Thyroid gland (tissue), 4 donors: ENCODE measurements at regions not wholly inside any gene's neighbourhood (a gene's known extent, or its start where the extent isn't known, plus 50 kb on each side); places are given as distances from the start of the nearest gene placed in this dataset.

ENCODE experiments used
- POLR2A ChIP-seq, 2 donors: fragments of 450-650 bp; IDR thresholded peaks; one replicate each; pipeline ENCODE4 v1.6.1; 2017; ENCODE audit warnings: antibody characterized with exemption in 2 of 2, mild to moderate bottlenecking in 2 of 2, moderate library complexity in 1 of 2
- TF ChIP-seq, protein P1 (sequence below), 6 experiments: fragments of 200-600 bp in 3 of 6; fragments of 450-650 bp in 3 of 6; sonication (generic) in 3 of 6; IDR thresholded peaks; one replicate each; pipeline ENCODE4 v1.5.1; 2016 to 2019; ENCODE audit warnings: antibody characterized with exemption in 6 of 6, mild to moderate bottlenecking in 2 of 6, inconsistent platforms in 1 of 6, moderate library complexity in 1 of 6

DNA sequence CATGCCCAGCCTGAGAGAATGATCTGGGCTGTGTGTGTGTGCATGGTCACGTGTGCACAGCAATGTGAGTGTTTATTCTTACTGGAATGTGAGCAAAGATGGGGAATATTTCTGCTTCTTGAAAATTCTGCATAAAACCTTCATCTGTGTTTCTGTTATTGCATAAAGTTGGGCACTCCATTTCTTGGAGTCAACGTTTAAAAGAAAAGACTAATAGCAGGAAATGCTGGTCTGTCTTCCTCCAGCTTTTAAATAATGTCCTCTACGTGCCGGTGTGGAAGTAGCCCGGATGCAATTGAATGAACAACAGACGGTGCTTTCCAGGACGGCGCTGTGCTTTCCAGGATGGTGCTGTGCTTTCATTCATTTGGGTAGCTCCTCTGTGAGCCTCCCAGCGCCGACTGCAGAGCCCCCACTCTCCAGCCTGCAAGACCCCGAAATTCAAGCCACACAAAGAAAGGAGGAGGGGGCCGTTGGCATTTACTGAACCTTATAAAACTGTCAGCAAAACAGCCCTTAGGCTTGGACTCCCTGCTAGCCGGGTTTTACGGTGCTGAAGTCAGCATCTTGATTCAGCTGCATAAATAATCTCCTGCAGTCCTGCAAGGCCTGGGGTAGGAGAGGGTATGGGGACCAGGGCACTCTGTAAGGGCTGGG is 158.2 kb upstream of the PRKCQ start:
- TF ChIP-seq, protein P1, sequence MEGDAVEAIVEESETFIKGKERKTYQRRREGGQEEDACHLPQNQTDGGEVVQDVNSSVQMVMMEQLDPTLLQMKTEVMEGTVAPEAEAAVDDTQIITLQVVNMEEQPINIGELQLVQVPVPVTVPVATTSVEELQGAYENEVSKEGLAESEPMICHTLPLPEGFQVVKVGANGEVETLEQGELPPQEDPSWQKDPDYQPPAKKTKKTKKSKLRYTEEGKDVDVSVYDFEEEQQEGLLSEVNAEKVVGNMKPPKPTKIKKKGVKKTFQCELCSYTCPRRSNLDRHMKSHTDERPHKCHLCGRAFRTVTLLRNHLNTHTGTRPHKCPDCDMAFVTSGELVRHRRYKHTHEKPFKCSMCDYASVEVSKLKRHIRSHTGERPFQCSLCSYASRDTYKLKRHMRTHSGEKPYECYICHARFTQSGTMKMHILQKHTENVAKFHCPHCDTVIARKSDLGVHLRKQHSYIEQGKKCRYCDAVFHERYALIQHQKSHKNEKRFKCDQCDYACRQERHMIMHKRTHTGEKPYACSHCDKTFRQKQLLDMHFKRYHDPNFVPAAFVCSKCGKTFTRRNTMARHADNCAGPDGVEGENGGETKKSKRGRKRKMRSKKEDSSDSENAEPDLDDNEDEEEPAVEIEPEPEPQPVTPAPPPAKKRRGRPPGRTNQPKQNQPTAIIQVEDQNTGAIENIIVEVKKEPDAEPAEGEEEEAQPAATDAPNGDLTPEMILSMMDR (IDR thresholded peaks at IDR 0.05): no peak
- no peak for TF ChIP-seq POLR2A (IDR thresholded peaks at IDR 0.05)
